ENCODE measurements at regions not wholly inside any gene's neighbourhood (a gene's known extent, or its start where the extent isn't known, plus 50 kb on each side); places are given as distances from the start of the nearest gene placed in this dataset.

- RAD21 ChIA-PET (ENCODE audit: unreplicated experiment): no interaction called here
- SMC1A ChIA-PET (ENCODE audit: uncharacterized antibody, unreplicated experiment): no interaction called here
- no peak for TF ChIP-seq NBN (IDR thresholded peaks at IDR 0.05)
- TF ChIP-seq LARP7 (IDR thresholded peaks at IDR 0.05): no peak
- Histone ChIP-seq H3K27ac (ENCODE audit: control insufficient read depth, insufficient read depth) (no peak overlapping the region), H3K9ac (ENCODE audit: control insufficient read depth, insufficient read depth, low read length) (no peak overlapping the region), H4K20me1 (ENCODE audit: control insufficient read depth, insufficient read depth) (no peaks in the 10 kb centered on the region), H3K4me3 (no peak overlapping the region), H3K36me3 (ENCODE audit: control insufficient read depth in 2 of 2, insufficient read depth in 2 of 2, low read length in 1 of 2) (no peaks in the 10 kb centered on the region), H3K79me2 (ENCODE audit: control insufficient read depth, insufficient read depth, low read length) (no peaks in the 10 kb centered on the region), H3K4me2 (ENCODE audit: control insufficient read depth, insufficient read depth) (no peak overlapping the region), H3K27me3 (replicated peaks in 1 of 2; ENCODE audit: control insufficient read depth in 2 of 2, insufficient read depth in 2 of 2, low read length in 1 of 2) (no peaks in the 10 kb centered on the region), H3K9me3 (replicated peaks; ENCODE audit: control insufficient read depth, insufficient read depth, low read length) (no peaks in the 10 kb centered on the region), H3K4me1 (ENCODE audit: control insufficient read depth, insufficient read depth, low read length) (no peaks in the 10 kb centered on the region), H2AFZ (ENCODE audit: control insufficient read depth, low read depth, low read length) (no peak overlapping the region)
- DNase-seq (ENCODE audit: low read depth, low spot score): no peak
- intact Hi-C loops (cut with micrococcal nuclease; ENCODE audit: unreplicated experiment) (no loop called here), in situ Hi-C loops (cut with MboI) (no loop called here)
- no peak for FAIRE-seq
- ATAC-seq: no peak
- POLR2A ChIA-PET: no interaction called here
- WGBS (ENCODE audit: insufficient coverage, insufficient replicate concordance, low lambda C conversion rate, missing lambda C conversion rate): 44% methylated on average over 3 of the region's 3 CpGs
- no TSS peak for BruUV-seq (replicated peaks)
- CTCF ChIA-PET: interaction anchor here (1.4 kb wide), 1 partner anchor 13 kb away, joined by 3 read pairs; no protein-coding TSS in a partner anchor
These were observed 131.2 kb upstream of the TSHZ2 start for GRCh38 chr20:52841003-52841402.

- in situ Hi-C loops (cut with MboI): no loop called here
- H3K27me3 ChIP-seq (replicated peaks in 1 of 2; ENCODE audit: control insufficient read depth in 2 of 2, insufficient read depth in 2 of 2, low read length in 1 of 2): no peaks in the 10 kb centered on the region
- H3K4me1 ChIP-seq (ENCODE audit: control insufficient read depth, insufficient read depth, low read length): no peaks in the 10 kb centered on the region
- H3K36me3 ChIP-seq (ENCODE audit: control insufficient read depth in 2 of 2, insufficient read depth in 2 of 2, low read length in 1 of 2): no peaks in the 10 kb centered on the region
- H3K79me2 ChIP-seq (ENCODE audit: control insufficient read depth, insufficient read depth, low read length): no peaks in the 10 kb centered on the region
- no peak overlapping the region for H3K4me3 ChIP-seq
- H4K20me1 ChIP-seq (ENCODE audit: control insufficient read depth, insufficient read depth): no peaks in the 10 kb centered on the region
- CTCF ChIA-PET: interaction anchor here (0.6 to 1.4 kb wide), 2 partner anchors 12 to 1530 kb away, joined by 3 read pairs; no protein-coding TSS in a partner anchor
- intact Hi-C loops (cut with micrococcal nuclease; ENCODE audit: unreplicated experiment): no loop called here
- SMC1A ChIA-PET (ENCODE audit: uncharacterized antibody, unreplicated experiment): no interaction called here
- H3K9me3 ChIP-seq (replicated peaks; ENCODE audit: control insufficient read depth, insufficient read depth, low read length): no peaks in the 10 kb centered on the region
- no peak overlapping the region for H2AFZ ChIP-seq (ENCODE audit: control insufficient read depth, low read depth, low read length)
- H3K27ac ChIP-seq (ENCODE audit: control insufficient read depth, insufficient read depth): no peak overlapping the region
- H3K4me2 ChIP-seq (ENCODE audit: control insufficient read depth, insufficient read depth): no peak overlapping the region
- no TSS peak for BruUV-seq (replicated peaks)
- no peak for DNase-seq (ENCODE audit: low read depth, low spot score)
- H3K9ac ChIP-seq (ENCODE audit: control insufficient read depth, insufficient read depth, low read length): no peak overlapping the region
- FAIRE-seq: no peak
- ATAC-seq: no peak
- RAD21 ChIA-PET (ENCODE audit: unreplicated experiment): no interaction called here
- 26% methylated on average over 4 of the region's 4 CpGs for WGBS (ENCODE audit: insufficient coverage, insufficient replicate concordance, low lambda C conversion rate, missing lambda C conversion rate)
- POLR2A ChIA-PET: no interaction called here
- TF ChIP-seq ELK1 (IDR thresholded peaks at IDR 0.05; ENCODE audit: low read depth, low read length): no peak
- TF ChIP-seq TCF3 (IDR thresholded peaks at IDR 0.05; ENCODE audit: borderline replicate concordance, insufficient read depth, low read depth, low read length): no peak
- TF ChIP-seq REST (IDR thresholded peaks at IDR 0.05; ENCODE audit: low read depth, low read length): no peak
- TF ChIP-seq ZNF274 (IDR thresholded peaks at IDR 0.05; ENCODE audit: insufficient read depth, insufficient read length): no peak
- no peak for TF ChIP-seq CHD2 (IDR thresholded peaks at IDR 0.05; ENCODE audit: borderline replicate concordance, low read depth, low read length)
- TF ChIP-seq IRF4 (IDR thresholded peaks at IDR 0.05; ENCODE audit: low read depth, low read length): no peak
- no peak for TF ChIP-seq NFXL1 (IDR thresholded peaks at IDR 0.05; ENCODE audit: borderline replicate concordance)
- TF ChIP-seq SIN3A (IDR thresholded peaks at IDR 0.05; ENCODE audit: low read depth, low read length): no peak
- TF ChIP-seq NR2C1 (IDR thresholded peaks at IDR 0.05): no peak
- no peak for TF ChIP-seq RELA (IDR thresholded peaks at IDR 0.05; ENCODE audit: borderline replicate concordance, partially characterized antibody)
- no peak for TF ChIP-seq ZBTB33 (IDR thresholded peaks at IDR 0.05)
These were observed 132.1 kb upstream of the TSHZ2 start for GRCh38 chr20:52840041-52840440.

Data from GM12878 (cell line).